ENCODE measurements at regions not wholly inside any gene's neighbourhood (a gene's known extent, or its start where the extent isn't known, plus 50 kb on each side); places are given as distances from the start of the nearest gene placed in this dataset.

DNA sequence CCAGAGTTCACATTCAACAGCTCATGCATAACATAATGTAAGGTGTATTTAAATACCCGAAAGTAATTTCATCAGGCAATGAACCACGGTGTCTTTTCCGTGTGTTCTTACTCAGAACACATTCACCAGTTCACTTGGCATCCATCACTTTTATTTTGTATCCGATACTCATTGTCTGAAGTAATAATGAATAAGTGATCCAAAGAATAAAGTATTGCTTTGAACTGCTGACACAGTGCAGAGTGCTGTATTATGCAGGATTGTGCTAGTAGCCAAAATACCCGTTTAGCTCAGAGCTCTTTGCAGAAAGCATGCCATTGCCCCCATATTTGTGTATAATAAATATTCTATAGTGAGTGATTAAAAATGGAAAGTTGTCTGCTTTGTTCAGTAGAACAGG, 460.9 kb upstream of the KCNMB2 start:
- Histone ChIP-seq H3K4me1 (ENCODE audit: insufficient read depth, low read length, poor library complexity, severe bottlenecking) (peaks cover 36% of the 10 kb centered on the region), H3K9me3 (ENCODE audit: low read depth, low read length, poor library complexity, severe bottlenecking) (no peaks in the 10 kb centered on the region), H3K27me3 (replicated peaks; ENCODE audit: insufficient read depth, low read depth, low read length, poor library complexity) (no peaks in the 10 kb centered on the region), H3K27ac (ENCODE audit: low read depth, low read length, poor library complexity, severe bottlenecking) (no peak overlapping the region), H3K36me3 (ENCODE audit: insufficient read depth, low read length, poor library complexity, severe bottlenecking) (no peaks in the 10 kb centered on the region), H3K4me3 (ENCODE audit: low read depth, low read length, poor library complexity, severe bottlenecking) (no peak overlapping the region)
- intact Hi-C loops (cut with micrococcal nuclease; ENCODE audit: unreplicated experiment), result no loop called here
- POLR2A ChIA-PET (ENCODE audit: low non-redundant PET), result no interaction called here
- CTCF ChIA-PET, result no interaction called here
- TF ChIP-seq, protein P1, sequence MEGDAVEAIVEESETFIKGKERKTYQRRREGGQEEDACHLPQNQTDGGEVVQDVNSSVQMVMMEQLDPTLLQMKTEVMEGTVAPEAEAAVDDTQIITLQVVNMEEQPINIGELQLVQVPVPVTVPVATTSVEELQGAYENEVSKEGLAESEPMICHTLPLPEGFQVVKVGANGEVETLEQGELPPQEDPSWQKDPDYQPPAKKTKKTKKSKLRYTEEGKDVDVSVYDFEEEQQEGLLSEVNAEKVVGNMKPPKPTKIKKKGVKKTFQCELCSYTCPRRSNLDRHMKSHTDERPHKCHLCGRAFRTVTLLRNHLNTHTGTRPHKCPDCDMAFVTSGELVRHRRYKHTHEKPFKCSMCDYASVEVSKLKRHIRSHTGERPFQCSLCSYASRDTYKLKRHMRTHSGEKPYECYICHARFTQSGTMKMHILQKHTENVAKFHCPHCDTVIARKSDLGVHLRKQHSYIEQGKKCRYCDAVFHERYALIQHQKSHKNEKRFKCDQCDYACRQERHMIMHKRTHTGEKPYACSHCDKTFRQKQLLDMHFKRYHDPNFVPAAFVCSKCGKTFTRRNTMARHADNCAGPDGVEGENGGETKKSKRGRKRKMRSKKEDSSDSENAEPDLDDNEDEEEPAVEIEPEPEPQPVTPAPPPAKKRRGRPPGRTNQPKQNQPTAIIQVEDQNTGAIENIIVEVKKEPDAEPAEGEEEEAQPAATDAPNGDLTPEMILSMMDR (conservative IDR thresholded peaks at IDR 0.05; ENCODE audit: low read depth, low read length), result no peak
- no peak for TF ChIP-seq EZH2 (IDR thresholded peaks at IDR 0.05; ENCODE audit: borderline replicate concordance, low read depth, low read length, poor library complexity, severe bottlenecking)
- no peak for DNase-seq (ENCODE audit: low spot score)
- BruUV-seq (replicated peaks), result no TSS peak

DNA sequence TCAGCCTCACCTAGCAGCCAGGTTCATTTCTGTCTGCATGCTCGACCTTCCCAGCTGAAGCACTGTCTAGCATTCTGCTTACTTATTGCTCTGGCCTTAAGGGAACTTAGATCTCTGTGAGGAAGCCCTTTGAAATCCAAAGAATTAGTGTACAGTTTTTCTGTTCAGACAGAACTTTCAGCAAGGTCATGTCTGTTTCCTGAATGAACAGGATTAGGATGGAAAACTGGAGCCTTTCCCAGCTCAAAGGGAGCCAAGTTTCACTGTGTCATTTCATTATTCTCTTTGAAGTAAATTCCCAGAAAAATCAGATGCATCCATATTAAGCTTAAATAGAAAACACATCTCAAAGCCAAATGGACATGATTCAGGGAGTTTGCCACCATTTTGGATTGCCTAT, 457.3 kb upstream of the KCNMB2 start:
- no peaks in the 10 kb centered on the region for H3K27me3 ChIP-seq (replicated peaks; ENCODE audit: insufficient read depth, low read depth, low read length, poor library complexity)
- intact Hi-C loops (cut with micrococcal nuclease; ENCODE audit: unreplicated experiment), result no loop called here
- CTCF ChIA-PET, result no interaction called here
- TF ChIP-seq, protein P1 (conservative IDR thresholded peaks at IDR 0.05; ENCODE audit: low read depth, low read length), result no peak
- no peak for TF ChIP-seq EZH2 (IDR thresholded peaks at IDR 0.05; ENCODE audit: borderline replicate concordance, low read depth, low read length, poor library complexity, severe bottlenecking)
- H3K4me1 ChIP-seq (ENCODE audit: insufficient read depth, low read length, poor library complexity, severe bottlenecking), result peaks cover 26% of the 10 kb centered on the region
- no peaks in the 10 kb centered on the region for H3K9me3 ChIP-seq (ENCODE audit: low read depth, low read length, poor library complexity, severe bottlenecking)
- no TSS peak for BruUV-seq (replicated peaks)
- POLR2A ChIA-PET (ENCODE audit: low non-redundant PET), result no interaction called here
- H3K27ac ChIP-seq (ENCODE audit: low read depth, low read length, poor library complexity, severe bottlenecking), result peak overlapping the region; percentile 14
- no peak overlapping the region for H3K4me3 ChIP-seq (ENCODE audit: low read depth, low read length, poor library complexity, severe bottlenecking)
- DNase-seq (ENCODE audit: low spot score), result no peak
- no peaks in the 10 kb centered on the region for H3K36me3 ChIP-seq (ENCODE audit: insufficient read depth, low read length, poor library complexity, severe bottlenecking)

DNA sequence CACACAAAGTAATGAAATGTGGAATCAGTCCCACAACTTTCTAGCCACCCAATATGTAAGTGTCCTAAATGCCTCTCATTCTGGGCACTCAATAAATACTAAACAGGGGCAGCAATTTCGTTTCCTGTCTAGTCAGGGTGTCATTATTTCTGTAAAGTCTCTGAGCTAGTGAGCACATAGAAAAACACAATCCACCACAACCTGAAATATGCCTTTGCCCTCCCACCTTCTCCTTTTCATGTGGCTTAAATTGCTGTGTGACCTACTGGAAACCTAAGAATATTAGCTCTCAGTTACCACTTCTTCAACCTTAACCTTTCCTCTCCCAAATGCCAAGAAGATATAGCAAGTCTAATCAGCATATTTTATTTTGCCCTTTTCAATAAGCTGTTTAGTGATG, 456.3 kb upstream of the KCNMB2 start:
- no peaks in the 10 kb centered on the region for H3K36me3 ChIP-seq (ENCODE audit: insufficient read depth, low read length, poor library complexity, severe bottlenecking)
- intact Hi-C loops (cut with micrococcal nuclease; ENCODE audit: unreplicated experiment), result loop anchor here (10.0 kb wide), 1 partner anchor 245 kb away; no protein-coding TSS in a partner anchor
- H3K27me3 ChIP-seq (replicated peaks; ENCODE audit: insufficient read depth, low read depth, low read length, poor library complexity), result no peaks in the 10 kb centered on the region
- no peak for DNase-seq (ENCODE audit: low spot score)
- H3K4me1 ChIP-seq (ENCODE audit: insufficient read depth, low read length, poor library complexity, severe bottlenecking), result peaks cover 36% of the 10 kb centered on the region
- TF ChIP-seq EZH2 (IDR thresholded peaks at IDR 0.05; ENCODE audit: borderline replicate concordance, low read depth, low read length, poor library complexity, severe bottlenecking), result no peak
- TF ChIP-seq, protein P1 (conservative IDR thresholded peaks at IDR 0.05; ENCODE audit: low read depth, low read length), result no peak
- BruUV-seq (replicated peaks), result no TSS peak
- H3K27ac ChIP-seq (ENCODE audit: low read depth, low read length, poor library complexity, severe bottlenecking), result no peak overlapping the region
- ChIA-PET POLR2A (ENCODE audit: low non-redundant PET) (no interaction called here), CTCF (no interaction called here)
- no peaks in the 10 kb centered on the region for H3K9me3 ChIP-seq (ENCODE audit: low read depth, low read length, poor library complexity, severe bottlenecking)
- H3K4me3 ChIP-seq (ENCODE audit: low read depth, low read length, poor library complexity, severe bottlenecking), result no peak overlapping the region

Data from A673 (cell line).